Fibroblast of lung (primary cell): ENCODE measurements at regions not wholly inside any gene's neighbourhood (a gene's known extent, or its start where the extent isn't known, plus 50 kb on each side); places are given as distances from the start of the nearest gene placed in this dataset.
A peak's percentile ranks its signal among the peaks of the same experiment; 100 is the strongest.
"Not testable (repeated sequence)": the region's sequence is repeated elsewhere in the genome, so short reads cannot be mapped to it uniquely, and the experiment has no call there.

ENCODE experiments used
- DNase-seq, 2 donors: peaks; one replicate each; pipeline versions ENCODE4 v3.0.0 to v3.0.0-alpha.2; 2010; ENCODE audit warnings: low read depth in 2 of 2
- H2AFZ ChIP-seq: 2 replicates; pipeline ENCODE4 v1.5.1; 2012; ENCODE audit warnings: low read length, control low read depth, inconsistent platforms
- H3K27ac ChIP-seq: 2 replicates; pipeline ENCODE4 v1.5.1; 2011; ENCODE audit warnings: low read length, control low read depth; ENCODE audit not compliant: insufficient read depth
- H3K27me3 ChIP-seq: 2 replicates; pipeline ENCODE4 v1.5.1; 2011; ENCODE audit warnings: mild to moderate bottlenecking, low read length; ENCODE audit not compliant: control insufficient read depth, insufficient read depth
- H3K36me3 ChIP-seq: 2 replicates; pipeline ENCODE4 v1.5.1; 2011; ENCODE audit warnings: low read length; ENCODE audit not compliant: control insufficient read depth, insufficient read depth
- H3K4me1 ChIP-seq: 2 replicates; pipeline ENCODE4 v1.5.1; 2011; ENCODE audit warnings: low read length; ENCODE audit not compliant: control insufficient read depth, insufficient read depth; ENCODE audit errors: extremely low read depth
- H3K4me2 ChIP-seq: 2 replicates; pipeline ENCODE4 v1.5.1; 2011; ENCODE audit warnings: low read length, control low read depth; ENCODE audit not compliant: insufficient read depth; ENCODE audit errors: extremely low read depth
- H3K4me3 ChIP-seq, 4 experiments: fragments of 200-600 bp in 1 of 4; sonication (generic) in 1 of 4; replicated peaks in 1 of 4; 2 replicates each; pipeline ENCODE4 v1.5.1; 2011 to 2016; ENCODE audit warnings: low read length in 4 of 4, low read depth in 3 of 4, mild to moderate bottlenecking in 3 of 4, control low read depth in 2 of 4, inconsistent platforms in 1 of 4, mixed read lengths in 1 of 4; ENCODE audit not compliant: insufficient read depth in 1 of 4; ENCODE audit errors: control extremely low read depth in 1 of 4
- H3K79me2 ChIP-seq: 2 replicates; pipeline ENCODE4 v1.5.1; 2012; ENCODE audit warnings: mild to moderate bottlenecking, low read length, inconsistent platforms; ENCODE audit not compliant: control insufficient read depth, insufficient read depth
- H3K9ac ChIP-seq: 2 replicates; pipeline ENCODE4 v1.5.1; 2011; ENCODE audit warnings: mild to moderate bottlenecking, low read length, control low read depth; ENCODE audit not compliant: insufficient read depth
- H3K9me3 ChIP-seq: 2 replicates; pipeline ENCODE4 v1.5.1; 2012; ENCODE audit warnings: low read depth, low read length; ENCODE audit not compliant: control insufficient read depth, insufficient read depth
- H4K20me1 ChIP-seq: 2 replicates; pipeline ENCODE4 v1.5.1; 2011; ENCODE audit warnings: low read length; ENCODE audit not compliant: control insufficient read depth, insufficient read depth; ENCODE audit errors: extremely low read depth
- EZH2 ChIP-seq: IDR thresholded peaks from 2 replicates; pipeline ENCODE4 v1.5.1; 2012; ENCODE audit warnings: low read length, control low read depth, mild to moderate bottlenecking; ENCODE audit errors: missing control alignments
- TF ChIP-seq, protein P1 (sequence below), 2 donors: IDR thresholded peaks in 1 of 2; conservative IDR thresholded peaks in 1 of 2; 1 replicate in 1 of 2; 2 replicates in 1 of 2; pipeline ENCODE4 v1.5.1; 2011 to 2012; ENCODE audit warnings: low read length in 2 of 2, control low read depth in 1 of 2, inconsistent platforms in 1 of 2, low read depth in 1 of 2, mild to moderate bottlenecking in 1 of 2

DNA sequence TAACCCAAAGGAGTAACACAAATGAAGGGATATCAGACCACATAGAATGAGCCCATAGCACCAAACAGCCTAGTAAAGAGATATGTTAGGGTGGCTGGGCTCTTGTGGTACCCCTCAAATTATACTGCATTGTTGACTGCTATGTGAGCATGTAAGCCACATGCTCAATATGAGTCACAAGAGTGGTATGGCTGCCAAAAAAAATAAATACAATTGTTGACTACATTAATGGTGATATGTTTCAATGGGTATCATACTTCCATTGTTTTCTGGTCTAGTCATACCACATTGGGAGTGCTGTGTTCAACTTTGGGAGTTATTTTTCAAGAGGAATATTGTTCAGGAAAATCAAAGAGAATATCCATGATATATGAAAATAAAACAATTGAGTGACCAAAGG lies 162.4 kb upstream of the PIK3R1 start:
- H3K27me3 ChIP-seq: no peaks in the 10 kb centered on the region
- no peaks in the 10 kb centered on the region for H3K36me3 ChIP-seq
- H2AFZ ChIP-seq: no peak overlapping the region
- no peaks in the 10 kb centered on the region for H3K9me3 ChIP-seq
- H4K20me1 ChIP-seq: no peaks in the 10 kb centered on the region
- no peaks in the 10 kb centered on the region for H3K4me1 ChIP-seq
- no peak overlapping the region for H3K27ac ChIP-seq
- peak; percentile 39 for DNase-seq
- no peak overlapping the region for H3K9ac ChIP-seq
- no peak overlapping the region for H3K4me3 ChIP-seq
- TF ChIP-seq, protein P1, sequence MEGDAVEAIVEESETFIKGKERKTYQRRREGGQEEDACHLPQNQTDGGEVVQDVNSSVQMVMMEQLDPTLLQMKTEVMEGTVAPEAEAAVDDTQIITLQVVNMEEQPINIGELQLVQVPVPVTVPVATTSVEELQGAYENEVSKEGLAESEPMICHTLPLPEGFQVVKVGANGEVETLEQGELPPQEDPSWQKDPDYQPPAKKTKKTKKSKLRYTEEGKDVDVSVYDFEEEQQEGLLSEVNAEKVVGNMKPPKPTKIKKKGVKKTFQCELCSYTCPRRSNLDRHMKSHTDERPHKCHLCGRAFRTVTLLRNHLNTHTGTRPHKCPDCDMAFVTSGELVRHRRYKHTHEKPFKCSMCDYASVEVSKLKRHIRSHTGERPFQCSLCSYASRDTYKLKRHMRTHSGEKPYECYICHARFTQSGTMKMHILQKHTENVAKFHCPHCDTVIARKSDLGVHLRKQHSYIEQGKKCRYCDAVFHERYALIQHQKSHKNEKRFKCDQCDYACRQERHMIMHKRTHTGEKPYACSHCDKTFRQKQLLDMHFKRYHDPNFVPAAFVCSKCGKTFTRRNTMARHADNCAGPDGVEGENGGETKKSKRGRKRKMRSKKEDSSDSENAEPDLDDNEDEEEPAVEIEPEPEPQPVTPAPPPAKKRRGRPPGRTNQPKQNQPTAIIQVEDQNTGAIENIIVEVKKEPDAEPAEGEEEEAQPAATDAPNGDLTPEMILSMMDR (conservative IDR thresholded peaks at IDR 0.05 in 1 of 2, IDR thresholded peaks at IDR 0.05 in 1 of 2; ENCODE audit: low read depth in 1 of 2, low read length in 2 of 2): no peak
- TF ChIP-seq EZH2: no peak
- H3K79me2 ChIP-seq: no peaks in the 10 kb centered on the region
- no peak overlapping the region for H3K4me2 ChIP-seq

DNA sequence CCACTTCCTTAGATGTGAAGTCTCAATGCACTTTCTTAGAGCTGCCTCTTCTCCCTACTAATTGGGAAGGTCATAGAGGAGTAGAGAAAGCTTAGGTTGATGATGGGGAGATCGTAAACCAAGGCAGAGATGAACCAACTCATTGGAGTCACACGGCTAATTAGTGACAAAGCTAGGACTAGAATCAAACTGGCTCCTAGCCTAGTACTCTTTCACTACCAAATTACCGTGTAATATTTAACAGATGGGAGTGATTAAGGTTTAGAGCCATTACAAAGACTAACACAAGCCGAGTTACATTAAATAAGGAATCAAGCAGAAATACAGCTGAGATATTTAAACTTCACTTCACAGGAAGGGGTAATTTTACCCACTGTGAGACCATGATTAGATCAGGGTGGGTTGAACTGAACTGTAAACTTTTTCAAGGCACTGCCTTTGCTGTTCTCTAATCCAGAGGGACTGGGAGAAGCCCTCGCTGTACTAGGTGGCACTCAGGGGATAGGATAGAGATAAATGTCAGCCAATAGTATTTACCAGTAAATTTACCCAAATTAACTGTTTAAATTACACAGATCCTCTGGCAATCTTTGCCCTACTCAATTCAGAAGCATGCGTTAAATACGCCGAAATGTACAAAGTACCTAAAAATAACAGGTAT lies 166.4 kb upstream of the PIK3R1 start:
- H3K9me3 ChIP-seq: no peaks in the 10 kb centered on the region

DNA sequence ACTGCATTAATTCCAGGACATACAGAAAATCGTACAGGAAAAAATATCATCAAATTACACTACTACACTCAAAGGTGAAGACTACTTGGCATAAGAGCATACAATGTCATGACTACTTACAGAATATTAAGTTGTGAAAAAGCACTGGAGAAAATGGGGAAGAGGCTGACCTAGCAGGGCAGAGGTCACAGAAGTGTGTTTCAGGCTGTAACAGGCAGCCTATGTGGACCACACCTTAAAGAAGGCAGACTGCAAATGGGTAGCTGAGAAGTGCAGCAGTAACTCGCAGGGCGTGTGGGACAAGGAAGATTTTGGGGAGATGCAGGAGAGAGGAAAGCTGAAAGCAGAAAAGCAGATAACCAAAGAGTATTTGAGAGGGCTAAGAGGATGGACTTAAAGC lies 167.0 kb upstream of the PIK3R1 start:
- TF ChIP-seq, protein P1 (conservative IDR thresholded peaks at IDR 0.05 in 1 of 2, IDR thresholded peaks at IDR 0.05 in 1 of 2; ENCODE audit: low read depth in 1 of 2, low read length in 2 of 2): no peak
- no peak for TF ChIP-seq EZH2
- no peak for DNase-seq
- Histone ChIP-seq H3K9me3 (no peaks in the 10 kb centered on the region), H3K4me2 (no peak overlapping the region), H3K79me2 (no peaks in the 10 kb centered on the region), H3K36me3 (no peaks in the 10 kb centered on the region), H3K4me3 (no peak overlapping the region), H3K27me3 (no peaks in the 10 kb centered on the region), H4K20me1 (no peaks in the 10 kb centered on the region), H2AFZ (no peak overlapping the region), H3K4me1 (peaks cover 7% of the 10 kb centered on the region), H3K9ac (no peak overlapping the region), H3K27ac (no peak overlapping the region)

More for the DNA sequence above, 166.4 kb upstream of the PIK3R1 start:
- Histone ChIP-seq H2AFZ (no peak overlapping the region), H3K4me2 (no peak overlapping the region), H3K36me3 (no peaks in the 10 kb centered on the region), H3K79me2 (no peaks in the 10 kb centered on the region), H4K20me1 (no peaks in the 10 kb centered on the region), H3K9ac (no peak overlapping the region), H3K27me3 (no peaks in the 10 kb centered on the region), H3K4me1 (peaks cover 7% of the 10 kb centered on the region), H3K27ac (no peak overlapping the region), H3K4me3 (no peak overlapping the region)
- TF ChIP-seq EZH2: no peak
- TF ChIP-seq, protein P1 (conservative IDR thresholded peaks at IDR 0.05 in 1 of 2, IDR thresholded peaks at IDR 0.05 in 1 of 2; ENCODE audit: low read depth in 1 of 2, low read length in 2 of 2): no peak
- DNase-seq: peak in 1 of 2 donors; percentile 25

DNA sequence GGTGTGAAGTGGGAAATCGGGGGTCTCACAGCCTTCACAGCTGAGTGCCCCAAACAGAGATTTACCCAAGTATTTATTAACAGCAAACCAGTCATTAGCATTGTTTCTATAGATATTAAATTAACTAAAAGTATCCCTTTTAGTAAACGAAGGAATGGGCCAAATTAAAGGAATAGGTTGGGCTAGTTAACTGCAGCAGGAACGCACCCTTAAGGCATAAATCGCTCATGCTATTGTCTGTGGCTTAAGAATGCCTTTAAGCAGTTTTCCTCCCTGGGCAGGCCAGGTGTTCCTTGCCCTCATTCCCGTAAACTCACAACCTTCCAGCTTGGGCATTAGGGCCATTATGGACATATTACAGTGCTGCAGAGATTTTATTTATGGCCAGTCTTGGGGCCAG lies 167.5 kb upstream of the PIK3R1 start:
- not testable (repeated sequence) for H3K27ac ChIP-seq, H3K4me3 ChIP-seq, H3K79me2 ChIP-seq, H3K9ac ChIP-seq, H3K27me3 ChIP-seq, H3K36me3 ChIP-seq, H3K9me3 ChIP-seq, H3K4me2 ChIP-seq, H3K4me1 ChIP-seq, H4K20me1 ChIP-seq, H2AFZ ChIP-seq
- peak in 1 of 2 donors; percentile 38 for DNase-seq
